PC-9 (cell line): ENCODE measurements at regions not wholly inside any gene's neighbourhood (a gene's known extent, or its start where the extent isn't known, plus 50 kb on each side); places are given as distances from the start of the nearest gene placed in this dataset.

Experiments
- BruUV-seq: library from RNA; stranded (reverse); fragments of 400-500 nt; replicated peaks from 2 replicates; lab custom pipeline; 2021; lab: Mats Ljungman, UMichigan
- CTCF ChIA-PET: fragments of 300-600 bp; sonication (Branson Sonifier 250); formaldehyde crosslinking; loops from one replicate; lab custom pipeline; 2022; ENCODE audit warnings: antibody characterized with exemption; lab: Charles Lee
- POLR2A ChIA-PET: fragments of 300-600 bp; sonication (Branson Sonifier 250); formaldehyde crosslinking; loops from one replicate; lab custom pipeline; 2022; ENCODE audit warnings: antibody characterized with exemption; ENCODE audit not compliant: unreplicated experiment; lab: Charles Lee
- DNase-seq, 2 experiments: peaks; one replicate each; pipeline versions ENCODE4 v3.0.0 to v3.0.0-alpha.2; 2015 to 2022; ENCODE audit warnings: mixed read lengths in 1 of 2
- H2AFZ ChIP-seq: fragments of 200-600 bp; sonication (generic); 2 replicates; pipeline ENCODE4 v1.8.1; 2017; ENCODE audit warnings: antibody characterized with exemption
- H3F3A ChIP-seq: fragments of 200-600 bp; sonication (generic); 2 replicates; pipeline ENCODE4 v1.8.1; 2017; ENCODE audit warnings: antibody characterized with exemption, mild to moderate bottlenecking, low read depth; ENCODE audit not compliant: insufficient read depth
- H3K27ac ChIP-seq: fragments of 200-600 bp; sonication (generic); 2 replicates; pipeline ENCODE4 v1.6.1; 2016; ENCODE audit warnings: mixed run types
- H3K27me3 ChIP-seq: fragments of 200-600 bp; sonication (generic); 2 replicates; pipeline ENCODE4 v1.6.1; 2016; ENCODE audit warnings: low read depth, mixed run types; ENCODE audit not compliant: insufficient read depth
- H3K36me3 ChIP-seq: fragments of 200-600 bp; sonication (generic); 2 replicates; pipeline ENCODE4 v1.6.1; 2016; ENCODE audit warnings: low read depth, mixed run types
- H3K4me1 ChIP-seq: fragments of 200-600 bp; sonication (generic); replicated peaks from 2 replicates; pipeline ENCODE4 v1.6.1; 2016; ENCODE audit warnings: mixed run types; ENCODE audit not compliant: insufficient read depth
- H3K4me2 ChIP-seq: fragments of 200-600 bp; sonication (generic); 2 replicates; pipeline ENCODE4 v1.6.1; 2017; ENCODE audit warnings: mixed run types
- H3K4me3 ChIP-seq: fragments of 200-600 bp; sonication (generic); 2 replicates; pipeline ENCODE4 v1.6.1; 2016; ENCODE audit warnings: mixed run types
- H3K79me2 ChIP-seq: fragments of 200-600 bp; sonication (generic); 2 replicates; pipeline ENCODE4 v1.6.1; 2017; ENCODE audit warnings: low read depth, mixed run types
- H3K9me2 ChIP-seq: fragments of 200-600 bp; sonication (generic); 2 replicates; pipeline ENCODE4 v1.8.1; 2017; ENCODE audit warnings: mild to moderate bottlenecking; ENCODE audit not compliant: insufficient read depth
- H3K9me3 ChIP-seq: fragments of 200-600 bp; sonication (generic); 2 replicates; pipeline ENCODE4 v1.8.1; 2016; ENCODE audit warnings: low read depth; ENCODE audit not compliant: insufficient read depth
- H4K20me1 ChIP-seq: fragments of 200-600 bp; sonication (generic); 2 replicates; pipeline ENCODE4 v1.8.1; 2017; ENCODE audit not compliant: insufficient read depth
- EZH2 ChIP-seq: fragments of 200-600 bp; sonication (generic); IDR thresholded peaks from 2 replicates; pipeline ENCODE4 v1.8.0; 2017; ENCODE audit warnings: antibody characterized with exemption, low read depth
- intact Hi-C: fragments of 100-400 bp; cut with micrococcal nuclease; formaldehyde crosslinking; loops from one replicate; pipeline ENCODE4 v1.10.0; 2022; ENCODE audit not compliant: unreplicated experiment
- TF ChIP-seq, protein P1 (sequence below): fragments of 200-600 bp; sonication (generic); conservative IDR thresholded peaks from 2 replicates; pipeline ENCODE4 v1.6.1; 2017; ENCODE audit warnings: mixed run types, antibody characterized with exemption, mild to moderate bottlenecking, moderate library complexity

DNA sequence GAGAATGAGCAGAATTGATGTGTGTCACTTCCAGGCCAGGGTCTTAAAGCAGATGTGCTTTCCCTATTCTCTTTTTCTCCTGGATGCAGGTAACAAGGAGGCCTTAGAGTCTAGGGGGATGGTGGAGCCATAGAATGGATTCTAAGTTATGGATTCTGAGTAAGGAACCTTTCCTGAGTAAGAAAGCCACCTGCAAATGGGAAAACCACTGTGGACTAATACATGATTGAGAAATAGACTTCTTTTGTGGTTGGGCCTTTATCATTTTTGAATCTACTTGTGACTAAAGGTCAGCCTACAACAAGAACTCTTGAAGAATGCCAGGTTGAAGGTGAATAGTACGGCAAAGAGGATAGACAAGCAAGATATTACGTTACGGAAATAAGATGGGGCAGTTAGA is 116.1 kb downstream of the CDC7 start:
- CTCF ChIA-PET: no interaction called here
- no TSS peak for BruUV-seq
- intact Hi-C loops: loop anchor here (10.0 kb wide), 2 partner anchors 188 to 308 kb away; no protein-coding TSS in a partner anchor

DNA sequence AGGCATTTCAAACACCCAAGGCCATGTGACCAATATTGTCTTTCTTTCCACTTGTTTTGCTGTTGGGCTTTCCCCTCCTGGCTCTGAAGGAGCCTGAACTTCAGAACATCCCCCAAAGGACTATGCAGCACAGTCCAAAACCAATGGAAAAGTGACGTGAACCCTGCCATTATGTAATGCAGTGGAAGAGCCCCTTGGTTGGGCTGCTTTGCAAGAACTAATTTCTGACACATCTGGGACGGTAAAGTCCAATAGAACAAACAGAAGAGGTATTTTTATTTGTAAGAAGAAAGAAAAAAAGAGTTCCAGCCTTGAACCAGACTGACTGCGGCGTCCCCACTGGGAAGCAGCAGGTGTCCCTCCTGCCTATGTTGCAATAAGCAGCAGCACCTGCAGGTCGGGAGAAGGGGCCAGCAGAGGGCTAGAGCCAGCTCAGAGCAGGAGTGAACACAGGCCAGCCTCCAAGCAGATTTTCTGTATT is 116.7 kb downstream of the CDC7 start:
- no peaks in the 10 kb centered on the region for H3K9me2 ChIP-seq
- peaks cover 13% of the 10 kb centered on the region for H3K4me1 ChIP-seq
- H3K4me3 ChIP-seq: no peak overlapping the region
- H3F3A ChIP-seq: no peaks in the 10 kb centered on the region; the same call in 1 of the 2 replicates
- DNase-seq: peak in 1 of 2 experiments; percentile 51
- 0 out of 2 replicates have a peak, but pooled peaks cover 3% of the 10 kb centered on the region for H3K9me3 ChIP-seq
- no peak overlapping the region for H2AFZ ChIP-seq
- H3K36me3 ChIP-seq: no peaks in the 10 kb centered on the region
- H3K27me3 ChIP-seq: no peaks in the 10 kb centered on the region
- ChIA-PET POLR2A (no interaction called here), CTCF (no interaction called here)
- intact Hi-C loops: loop anchor here (10.0 kb wide), 2 partner anchors 187 to 307 kb away; no protein-coding TSS in a partner anchor
- no peak overlapping the region for H3K27ac ChIP-seq
- TF ChIP-seq, protein P1, sequence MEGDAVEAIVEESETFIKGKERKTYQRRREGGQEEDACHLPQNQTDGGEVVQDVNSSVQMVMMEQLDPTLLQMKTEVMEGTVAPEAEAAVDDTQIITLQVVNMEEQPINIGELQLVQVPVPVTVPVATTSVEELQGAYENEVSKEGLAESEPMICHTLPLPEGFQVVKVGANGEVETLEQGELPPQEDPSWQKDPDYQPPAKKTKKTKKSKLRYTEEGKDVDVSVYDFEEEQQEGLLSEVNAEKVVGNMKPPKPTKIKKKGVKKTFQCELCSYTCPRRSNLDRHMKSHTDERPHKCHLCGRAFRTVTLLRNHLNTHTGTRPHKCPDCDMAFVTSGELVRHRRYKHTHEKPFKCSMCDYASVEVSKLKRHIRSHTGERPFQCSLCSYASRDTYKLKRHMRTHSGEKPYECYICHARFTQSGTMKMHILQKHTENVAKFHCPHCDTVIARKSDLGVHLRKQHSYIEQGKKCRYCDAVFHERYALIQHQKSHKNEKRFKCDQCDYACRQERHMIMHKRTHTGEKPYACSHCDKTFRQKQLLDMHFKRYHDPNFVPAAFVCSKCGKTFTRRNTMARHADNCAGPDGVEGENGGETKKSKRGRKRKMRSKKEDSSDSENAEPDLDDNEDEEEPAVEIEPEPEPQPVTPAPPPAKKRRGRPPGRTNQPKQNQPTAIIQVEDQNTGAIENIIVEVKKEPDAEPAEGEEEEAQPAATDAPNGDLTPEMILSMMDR: peak; percentile 37; the same call in 1 of the 2 replicates
- no peak for TF ChIP-seq EZH2
- BruUV-seq: no TSS peak
- no peaks in the 10 kb centered on the region for H3K79me2 ChIP-seq
- H4K20me1 ChIP-seq: no peaks in the 10 kb centered on the region
- H3K4me2 ChIP-seq: no peak overlapping the region

More for the DNA sequence above, 116.1 kb downstream of the CDC7 start:
- Histone ChIP-seq H2AFZ (no peak overlapping the region), H3K79me2 (no peaks in the 10 kb centered on the region), H3K36me3 (no peaks in the 10 kb centered on the region), H3K27me3 (no peaks in the 10 kb centered on the region), H3K4me1 (peaks cover 13% of the 10 kb centered on the region), H3K9me3 (0 out of 2 replicates have a peak, but pooled peaks cover 3% of the 10 kb centered on the region), H4K20me1 (no peaks in the 10 kb centered on the region), H3K27ac (no peak overlapping the region), H3K4me3 (no peak overlapping the region), H3K9me2 (no peaks in the 10 kb centered on the region), H3K4me2 (no peak overlapping the region), H3F3A (no peaks in the 10 kb centered on the region; the same call in 1 of the 2 replicates)
- DNase-seq: no peak
- TF ChIP-seq, protein P1: no peak
- TF ChIP-seq EZH2: no peak
- POLR2A ChIA-PET: no interaction called here

DNA sequence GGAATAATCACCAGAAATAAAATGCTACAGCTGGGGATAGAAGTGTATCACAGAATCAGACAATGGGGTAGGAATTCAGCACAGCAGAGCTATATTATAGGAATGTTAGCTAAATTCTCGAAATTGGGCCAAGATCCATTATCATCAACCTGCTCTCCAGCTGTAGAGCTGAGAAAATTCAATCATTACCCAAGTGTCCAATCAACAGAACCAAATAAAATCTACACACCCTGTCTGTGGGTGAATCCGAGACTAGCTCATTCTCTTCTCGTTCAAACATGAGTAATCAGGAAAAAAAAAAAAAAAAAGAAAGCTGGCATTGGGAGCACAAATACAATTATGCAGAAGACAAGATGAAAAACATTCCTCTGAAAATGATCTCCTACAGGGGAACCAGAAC is 119.2 kb downstream of the CDC7 start:
- no peaks in the 10 kb centered on the region for H4K20me1 ChIP-seq
- no peaks in the 10 kb centered on the region for H3K36me3 ChIP-seq
- H3K4me2 ChIP-seq: no peak overlapping the region
- no peaks in the 10 kb centered on the region for H3K79me2 ChIP-seq
- no peak overlapping the region for H3K27ac ChIP-seq
- H3K4me1 ChIP-seq: no peaks in the 10 kb centered on the region
- no peaks in the 10 kb centered on the region for H3K27me3 ChIP-seq
- intact Hi-C loops: loop anchor here (10.0 kb wide), 2 partner anchors 185 to 305 kb away; no protein-coding TSS in a partner anchor
- ChIA-PET POLR2A (interaction anchor here (0.6 kb wide), 1 partner anchor 587 kb away, joined by 3 read pairs; no protein-coding TSS in a partner anchor), CTCF (no interaction called here)
- DNase-seq: no peak
- H3K4me3 ChIP-seq: no peak overlapping the region
- H3F3A ChIP-seq: no peaks in the 10 kb centered on the region
- no peak overlapping the region for H2AFZ ChIP-seq
- 0 out of 2 replicates have a peak, but pooled peaks cover 3% of the 10 kb centered on the region for H3K9me3 ChIP-seq
- no peak for TF ChIP-seq EZH2
- TF ChIP-seq, protein P1: no peak
- no TSS peak for BruUV-seq
- H3K9me2 ChIP-seq: no peaks in the 10 kb centered on the region
